CD14-positive monocyte (primary cell): ENCODE measurements at regions not wholly inside any gene's neighbourhood (a gene's known extent, or its start where the extent isn't known, plus 50 kb on each side); places are given as distances from the start of the nearest gene placed in this dataset.
A peak's percentile ranks its signal among the peaks of the same experiment; 100 is the strongest.

ENCODE experiments used
- DNase-seq, 3 donors: peaks; one replicate each; pipeline ENCODE4 v3.0.0-alpha.2; 2011 to 2022
- H2AFZ ChIP-seq: 2 replicates; pipeline ENCODE4 v1.6.0; 2012; ENCODE audit warnings: mild to moderate bottlenecking, low read depth, low read length, inconsistent platforms; ENCODE audit not compliant: insufficient read depth, poor library complexity, severe bottlenecking
- H3K27ac ChIP-seq, 2 donors: 1 replicate in 1 of 2; 2 replicates in 1 of 2; pipeline ENCODE4 v1.5.1; 2012 to 2013; ENCODE audit warnings: low read length in 2 of 2, control low read depth in 1 of 2, inconsistent platforms in 1 of 2, low read depth in 1 of 2, mild to moderate bottlenecking in 1 of 2
- H3K27me3 ChIP-seq, 2 donors: one replicate each; pipeline versions ENCODE4 v1.6.0 to v1.6.1; 2011 to 2013; ENCODE audit warnings: low read length in 2 of 2; ENCODE audit not compliant: control insufficient read depth in 2 of 2, insufficient read depth in 2 of 2
- H3K36me3 ChIP-seq, 2 donors: replicated peaks in 1 of 2; 1 replicate in 1 of 2; 2 replicates in 1 of 2; pipeline versions ENCODE4 v1.5.1 to v1.6.1; 2012 to 2013; ENCODE audit warnings: low read length in 2 of 2, control low read depth in 1 of 2, inconsistent platforms in 1 of 2, mild to moderate bottlenecking in 1 of 2; ENCODE audit not compliant: insufficient read depth in 2 of 2, control insufficient read depth in 1 of 2
- H3K4me1 ChIP-seq, 2 donors: 1 replicate in 1 of 2; 2 replicates in 1 of 2; pipeline versions ENCODE4 v1.5.1 to v1.6.1; 2012 to 2013; ENCODE audit warnings: low read length in 2 of 2, control low read depth in 1 of 2, inconsistent platforms in 1 of 2, mild to moderate bottlenecking in 1 of 2, moderate library complexity in 1 of 2; ENCODE audit not compliant: insufficient read depth in 2 of 2, control insufficient read depth in 1 of 2
- H3K4me2 ChIP-seq: replicated peaks from 2 replicates; pipeline ENCODE3; 2012; ENCODE audit warnings: low read length, moderate library complexity, mild to moderate bottlenecking; ENCODE audit not compliant: poor library complexity, severe bottlenecking; ENCODE audit errors: extremely low read depth
- H3K4me3 ChIP-seq, 3 experiments: fragments of 200-600 bp in 1 of 3; sonication (generic) in 1 of 3; replicated peaks in 1 of 3; 1 replicate in 2 of 3; 2 replicates in 1 of 3; pipeline ENCODE4 v1.5.1; 2011 to 2013; ENCODE audit warnings: low read length in 3 of 3, mild to moderate bottlenecking in 3 of 3, control low read depth in 2 of 3, low read depth in 2 of 3, inconsistent platforms in 1 of 3, moderate library complexity in 1 of 3
- H3K79me2 ChIP-seq: 2 replicates; pipeline ENCODE4 v1.6.0; 2012; ENCODE audit warnings: mild to moderate bottlenecking, control low read depth, inconsistent platforms, low read length, moderate library complexity; ENCODE audit not compliant: insufficient read depth
- H3K9ac ChIP-seq: 2 replicates; pipeline ENCODE4 v1.6.0; 2017; ENCODE audit warnings: low read length, mild to moderate bottlenecking; ENCODE audit not compliant: insufficient read depth, poor library complexity, severe bottlenecking
- H3K9me3 ChIP-seq, 2 donors: replicated peaks in 1 of 2; 1 replicate in 1 of 2; 2 replicates in 1 of 2; pipeline versions ENCODE4 v1.5.1 to v1.6.1; 2012 to 2013; ENCODE audit warnings: low read length in 2 of 2, control low read depth in 1 of 2; ENCODE audit not compliant: control insufficient read depth in 1 of 2, insufficient read depth in 1 of 2
- H4K20me1 ChIP-seq: 2 replicates; pipeline ENCODE4 v1.6.0; 2012; ENCODE audit warnings: mild to moderate bottlenecking, low read length, control low read depth, moderate library complexity; ENCODE audit not compliant: insufficient read depth
- H3K27ac Mint-ChIP-seq, 7 donors: one replicate each; pipeline ENCODE4 v1.8.0; 2020; ENCODE audit warnings: mild to moderate bottlenecking in 7 of 7, mixed read lengths in 7 of 7, moderate library complexity in 6 of 7, inconsistent platforms in 2 of 7
- H3K27me3 Mint-ChIP-seq, 3 donors: one replicate each; pipeline ENCODE4 v1.8.0; 2021 to 2022; ENCODE audit warnings: low read depth in 3 of 3, mild to moderate bottlenecking in 3 of 3, mixed read lengths in 3 of 3, moderate library complexity in 3 of 3, inconsistent platforms in 1 of 3
- H3K36me3 Mint-ChIP-seq, 2 donors: one replicate each; pipeline ENCODE4 v1.8.0; 2020; ENCODE audit warnings: mixed read lengths in 2 of 2, inconsistent platforms in 1 of 2, mild to moderate bottlenecking in 1 of 2
- H3K4me1 Mint-ChIP-seq: one replicate; pipeline ENCODE4 v1.8.0; 2020; ENCODE audit warnings: mild to moderate bottlenecking, mixed read lengths
- H3K4me3 Mint-ChIP-seq, 2 donors: one replicate each; pipeline ENCODE4 v1.8.0; 2020; ENCODE audit warnings: mild to moderate bottlenecking in 2 of 2, mixed read lengths in 2 of 2, moderate library complexity in 1 of 2
- H3K9me3 Mint-ChIP-seq, 7 donors: one replicate each; pipeline ENCODE4 v1.8.0; 2020 to 2022; ENCODE audit warnings: mixed read lengths in 7 of 7, mild to moderate bottlenecking in 6 of 7, moderate library complexity in 6 of 7, inconsistent platforms in 2 of 7
- WGBS: methylation state at CpG from one replicate; pipeline ENCODE4 v1.1.5; 2013; ENCODE audit warnings: missing lambda C conversion rate; ENCODE audit not compliant: insufficient coverage; 5-methylcytosine and 5-hydroxymethylcytosine counted together
- intact Hi-C, 2 donors: fragments of 100-400 bp; cut with micrococcal nuclease; formaldehyde crosslinking; loops; one replicate each; pipeline versions ENCODE4 v1.15.0 to v1.15.1; 2023
- TF ChIP-seq, protein P1 (sequence below): fragments of 200-600 bp; IDR thresholded peaks from one replicate; pipeline ENCODE4 v1.8.0; 2022; ENCODE audit warnings: antibody characterized with exemption, mild to moderate bottlenecking

DNA sequence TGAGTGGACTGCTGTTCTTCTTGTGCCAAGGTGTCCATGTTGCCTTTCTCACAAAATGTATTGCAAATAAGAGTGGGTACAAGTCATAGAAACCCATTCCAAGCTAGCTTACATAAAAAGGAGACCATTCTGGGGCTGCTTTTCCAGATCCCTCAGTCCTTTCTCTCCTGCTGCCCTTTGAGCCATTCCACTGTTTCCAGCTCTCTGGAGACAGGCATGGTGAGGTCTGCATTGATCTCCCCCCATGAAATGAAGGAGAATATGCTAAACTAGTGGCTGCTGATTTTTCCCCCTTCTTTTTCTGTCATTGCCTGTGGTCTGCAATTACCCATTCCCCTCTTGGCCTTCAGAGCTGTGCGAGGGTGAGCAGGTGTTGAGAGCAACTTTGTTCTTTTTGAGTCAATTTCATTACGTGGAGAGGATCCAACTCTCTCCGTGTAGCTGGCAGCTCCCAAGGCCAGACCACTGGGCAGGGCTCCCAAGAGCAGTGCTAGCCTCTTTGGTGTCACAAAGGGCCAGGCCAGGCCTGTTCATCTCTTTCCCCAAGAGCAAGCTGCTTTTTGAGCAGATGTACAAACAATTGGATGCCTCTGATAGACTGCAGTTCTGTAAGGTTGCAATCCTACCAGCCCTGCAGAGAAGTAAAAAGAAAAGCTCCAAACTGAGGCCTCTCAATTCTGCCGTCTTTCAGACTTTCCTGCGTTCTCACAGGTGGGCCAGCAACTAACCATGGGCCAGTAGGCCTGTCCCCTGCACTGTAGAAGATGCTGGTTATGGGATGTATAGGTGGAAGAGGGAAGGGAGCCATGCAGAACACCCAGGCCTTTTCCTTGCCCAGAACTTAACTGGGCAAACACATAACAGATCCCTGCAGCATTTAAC is 96.1 kb upstream of the ARMC2 start:
- Mint-ChIP-seq H3K27ac (peak overlapping the region in 1 of 7 donors; percentile 16), H3K4me3 (no peak overlapping the region), H3K36me3 (no peaks in the 10 kb centered on the region), H3K27me3 (peaks cover 0 to 7% (median 4%) of the 10 kb centered on the region in 3 donors), H3K9me3 (peaks cover 0 to 4% (median 2%) of the 10 kb centered on the region in 7 donors), H3K4me1 (peaks cover 11% of the 10 kb centered on the region)
- Histone ChIP-seq H3K79me2 (no peaks in the 10 kb centered on the region), H3K4me3 (no peak overlapping the region), H4K20me1 (no peaks in the 10 kb centered on the region), H3K9me3 (no peaks in the 10 kb centered on the region), H3K27me3 (no peaks in the 10 kb centered on the region), H3K36me3 (no peaks in the 10 kb centered on the region), H3K9ac (no peak overlapping the region), H2AFZ (no peak overlapping the region), H3K4me1 (peaks cover 0 to 6% of the 10 kb centered on the region in 2 donors), H3K27ac (no peak overlapping the region), H3K4me2 (no peak overlapping the region)
- no peak for DNase-seq
- 88% methylated on average over 4 of the region's 5 CpGs for WGBS
- intact Hi-C loops, result no loop called here
- TF ChIP-seq, protein P1, sequence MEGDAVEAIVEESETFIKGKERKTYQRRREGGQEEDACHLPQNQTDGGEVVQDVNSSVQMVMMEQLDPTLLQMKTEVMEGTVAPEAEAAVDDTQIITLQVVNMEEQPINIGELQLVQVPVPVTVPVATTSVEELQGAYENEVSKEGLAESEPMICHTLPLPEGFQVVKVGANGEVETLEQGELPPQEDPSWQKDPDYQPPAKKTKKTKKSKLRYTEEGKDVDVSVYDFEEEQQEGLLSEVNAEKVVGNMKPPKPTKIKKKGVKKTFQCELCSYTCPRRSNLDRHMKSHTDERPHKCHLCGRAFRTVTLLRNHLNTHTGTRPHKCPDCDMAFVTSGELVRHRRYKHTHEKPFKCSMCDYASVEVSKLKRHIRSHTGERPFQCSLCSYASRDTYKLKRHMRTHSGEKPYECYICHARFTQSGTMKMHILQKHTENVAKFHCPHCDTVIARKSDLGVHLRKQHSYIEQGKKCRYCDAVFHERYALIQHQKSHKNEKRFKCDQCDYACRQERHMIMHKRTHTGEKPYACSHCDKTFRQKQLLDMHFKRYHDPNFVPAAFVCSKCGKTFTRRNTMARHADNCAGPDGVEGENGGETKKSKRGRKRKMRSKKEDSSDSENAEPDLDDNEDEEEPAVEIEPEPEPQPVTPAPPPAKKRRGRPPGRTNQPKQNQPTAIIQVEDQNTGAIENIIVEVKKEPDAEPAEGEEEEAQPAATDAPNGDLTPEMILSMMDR, result no peak

DNA sequence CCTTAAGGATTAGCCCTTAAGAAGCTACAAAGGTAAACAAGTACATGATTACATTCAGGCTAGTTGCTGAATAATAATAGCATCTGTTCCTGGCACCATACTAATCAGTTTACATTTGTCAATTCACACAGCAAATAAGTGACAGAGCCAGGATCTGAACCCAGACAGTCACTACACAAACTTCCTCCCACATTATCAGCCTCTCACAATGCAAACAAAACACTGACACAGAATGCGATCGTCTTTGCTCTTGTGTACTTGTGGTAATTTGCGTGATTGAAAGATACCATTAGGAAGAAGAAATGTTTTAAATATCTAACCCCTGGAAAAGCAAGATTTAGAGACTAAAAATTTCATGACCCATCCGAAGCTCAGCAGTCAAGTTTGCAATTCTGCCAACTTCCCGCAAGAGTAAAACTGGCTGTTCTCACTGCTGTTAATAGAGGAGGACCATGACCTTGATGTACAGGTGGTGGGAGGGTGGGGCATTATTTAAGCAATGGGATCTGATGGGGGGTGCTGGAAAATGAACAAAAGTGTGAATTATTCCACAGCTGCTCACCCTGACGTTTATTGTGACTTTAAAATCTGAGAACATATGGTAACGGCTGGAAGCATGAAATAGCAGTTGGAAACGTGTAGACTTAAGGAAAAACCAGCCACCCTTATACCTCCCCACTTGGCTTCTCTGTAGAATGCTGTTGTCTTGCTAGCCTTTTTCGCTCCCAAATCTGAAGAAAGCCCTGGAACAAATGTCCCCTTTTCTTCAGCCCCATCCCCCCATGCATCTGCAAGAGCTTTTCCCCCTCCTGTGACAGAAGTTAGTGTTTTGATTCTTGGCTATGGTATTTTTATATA is 95.3 kb upstream of the ARMC2 start:
- no peak overlapping the region for H3K27ac ChIP-seq
- H3K4me2 ChIP-seq, result no peak overlapping the region
- Mint-ChIP-seq H3K27me3 (peaks cover 0 to 7% (median 4%) of the 10 kb centered on the region in 3 donors), H3K36me3 (no peaks in the 10 kb centered on the region), H3K4me3 (no peak overlapping the region), H3K9me3 (peaks cover 0 to 4% (median 2%) of the 10 kb centered on the region in 7 donors), H3K27ac (no peak overlapping the region), H3K4me1 (peaks cover 11% of the 10 kb centered on the region)
- no peaks in the 10 kb centered on the region for H4K20me1 ChIP-seq
- H3K36me3 ChIP-seq, result no peaks in the 10 kb centered on the region
- H3K79me2 ChIP-seq, result no peaks in the 10 kb centered on the region
- WGBS, result 90% methylated on average over 4 of the region's 9 CpGs
- peaks cover 0 to 6% of the 10 kb centered on the region in 2 donors for H3K4me1 ChIP-seq
- no peak overlapping the region for H2AFZ ChIP-seq
- H3K27me3 ChIP-seq, result no peaks in the 10 kb centered on the region
- H3K4me3 ChIP-seq, result no peak overlapping the region
- intact Hi-C loops, result no loop called here
- H3K9ac ChIP-seq, result no peak overlapping the region
- no peaks in the 10 kb centered on the region for H3K9me3 ChIP-seq
- DNase-seq, result no peak
- TF ChIP-seq, protein P1, result no peak
